ENCODE measurements at regions not wholly inside any gene's neighbourhood (a gene's known extent, or its start where the extent isn't known, plus 50 kb on each side); places are given as distances from the start of the nearest gene placed in this dataset.

GRCh38 chr2:208545403-208546042 lies 138.9 kb downstream of the PTH2R start:
- intact Hi-C loops (cut with micrococcal nuclease), result no loop called here

GRCh38 chr2:208546107-208546506 lies 139.5 kb downstream of the PTH2R start:
- intact Hi-C loops (cut with micrococcal nuclease), result no loop called here

DNA sequence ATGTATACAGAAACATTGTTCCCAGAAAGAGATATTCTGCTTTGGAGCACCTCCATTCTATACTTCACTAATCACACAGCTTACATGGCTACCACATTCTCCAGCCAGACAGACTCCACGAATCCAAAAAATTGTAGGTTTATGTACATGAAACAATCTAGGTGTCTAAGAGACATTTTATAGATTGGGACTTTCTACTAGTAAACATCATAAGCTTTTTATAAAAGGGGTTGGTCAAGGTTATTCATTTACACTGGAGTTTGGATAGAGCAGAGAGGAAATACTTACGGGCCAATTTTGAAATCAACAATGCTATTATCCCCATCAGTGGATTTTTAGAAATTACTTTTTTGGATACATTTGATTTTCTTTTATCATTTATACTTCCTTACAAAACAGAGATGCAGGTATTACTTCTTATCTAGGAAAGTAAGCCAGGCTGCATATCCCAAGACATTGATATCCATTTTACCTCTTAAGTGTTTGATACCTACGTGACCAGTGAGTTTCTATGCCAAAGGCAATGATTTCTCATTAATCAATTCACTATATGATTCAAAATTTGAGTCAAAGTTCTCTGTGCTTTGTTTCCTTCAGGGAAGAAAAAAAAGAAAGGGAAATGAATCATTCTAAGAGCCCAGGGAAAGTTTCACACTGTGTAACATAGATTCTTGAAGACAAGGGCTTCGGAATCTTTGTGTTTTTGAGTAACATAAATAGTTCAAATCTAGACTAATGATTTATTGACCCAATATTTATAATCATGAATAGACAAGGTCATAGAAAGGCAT lies 140.5 kb downstream of the PTH2R start:
- intact Hi-C loops (cut with micrococcal nuclease), result no loop called here

- intact Hi-C loops (cut with micrococcal nuclease), result no loop called here
These were observed 142.1 kb downstream of the PTH2R start for GRCh38 chr2:208548700-208549099.

DNA sequence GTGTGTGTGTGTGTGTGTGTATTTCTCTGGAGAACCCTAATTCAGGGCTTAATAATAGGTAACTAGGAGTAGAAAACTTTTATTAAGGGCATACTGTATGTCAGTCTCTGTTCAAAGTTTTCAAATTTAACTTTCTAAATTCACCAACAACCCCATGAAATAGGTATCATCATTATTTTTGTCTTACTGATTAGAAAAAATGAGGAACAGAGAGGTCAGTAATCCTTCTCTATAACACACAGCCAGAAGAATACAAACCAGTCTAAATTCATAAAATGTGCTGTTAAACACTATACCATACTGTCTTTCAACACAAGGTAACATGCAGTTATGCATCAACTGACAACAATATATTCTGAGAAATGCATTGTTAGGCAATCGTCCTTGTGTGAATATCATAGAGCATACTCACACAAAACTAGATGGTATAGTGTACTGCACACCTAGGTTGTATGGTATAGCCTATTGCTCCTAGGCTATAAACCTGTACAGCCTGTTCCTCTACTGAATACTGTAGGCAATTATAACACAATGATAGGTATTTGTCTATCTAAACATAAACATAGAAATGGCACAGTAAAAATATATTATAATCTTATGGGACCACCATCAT lies 143.1 kb downstream of the PTH2R start:
- intact Hi-C loops (cut with micrococcal nuclease), result no loop called here

DNA sequence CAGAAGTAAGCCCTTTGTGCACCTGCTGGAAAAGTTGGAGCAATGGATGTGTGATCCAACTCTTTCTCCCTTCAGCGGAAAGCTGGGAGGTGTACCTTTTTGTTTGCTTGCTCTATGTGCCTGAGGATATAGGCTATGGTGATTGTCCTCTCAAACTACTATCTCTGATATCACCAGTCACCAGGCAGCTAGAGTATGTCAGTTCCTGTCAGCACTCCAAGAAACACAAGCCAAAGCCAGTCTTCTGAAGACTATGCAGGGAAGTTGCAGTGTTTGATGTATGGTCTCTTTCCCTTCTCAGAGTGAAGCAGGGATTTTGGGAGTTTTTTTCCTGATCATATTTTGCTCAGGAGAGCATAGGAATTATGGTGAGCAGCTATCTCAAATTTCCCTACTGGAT lies 146.4 kb downstream of the PTH2R start:
- intact Hi-C loops (cut with micrococcal nuclease), result no loop called here

DNA sequence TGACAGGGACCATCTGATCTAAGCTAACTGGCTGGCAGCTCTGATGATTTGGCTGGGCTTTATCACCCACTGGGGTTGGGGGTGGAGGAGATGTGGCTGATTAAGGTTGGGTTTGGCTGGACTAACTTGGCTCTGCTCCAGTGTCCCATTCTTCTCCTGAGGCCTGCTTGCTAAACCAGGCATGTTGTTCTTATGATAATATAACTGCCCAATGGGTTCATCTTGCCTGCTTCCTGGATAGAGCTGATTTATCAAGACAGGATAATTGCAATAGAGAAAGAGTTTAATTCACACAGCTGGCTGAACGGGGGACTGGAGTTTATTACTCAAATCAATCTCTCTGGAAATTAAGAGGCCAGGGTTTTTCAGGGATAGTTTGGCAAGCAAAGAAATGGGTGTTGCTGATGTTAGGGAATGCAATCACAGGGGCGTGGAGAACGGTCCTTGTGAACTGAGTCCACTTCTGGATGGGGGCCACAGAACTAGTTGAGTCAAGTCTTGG lies 150.4 kb downstream of the PTH2R start:
- intact Hi-C loops (cut with micrococcal nuclease), result no loop called here

DNA sequence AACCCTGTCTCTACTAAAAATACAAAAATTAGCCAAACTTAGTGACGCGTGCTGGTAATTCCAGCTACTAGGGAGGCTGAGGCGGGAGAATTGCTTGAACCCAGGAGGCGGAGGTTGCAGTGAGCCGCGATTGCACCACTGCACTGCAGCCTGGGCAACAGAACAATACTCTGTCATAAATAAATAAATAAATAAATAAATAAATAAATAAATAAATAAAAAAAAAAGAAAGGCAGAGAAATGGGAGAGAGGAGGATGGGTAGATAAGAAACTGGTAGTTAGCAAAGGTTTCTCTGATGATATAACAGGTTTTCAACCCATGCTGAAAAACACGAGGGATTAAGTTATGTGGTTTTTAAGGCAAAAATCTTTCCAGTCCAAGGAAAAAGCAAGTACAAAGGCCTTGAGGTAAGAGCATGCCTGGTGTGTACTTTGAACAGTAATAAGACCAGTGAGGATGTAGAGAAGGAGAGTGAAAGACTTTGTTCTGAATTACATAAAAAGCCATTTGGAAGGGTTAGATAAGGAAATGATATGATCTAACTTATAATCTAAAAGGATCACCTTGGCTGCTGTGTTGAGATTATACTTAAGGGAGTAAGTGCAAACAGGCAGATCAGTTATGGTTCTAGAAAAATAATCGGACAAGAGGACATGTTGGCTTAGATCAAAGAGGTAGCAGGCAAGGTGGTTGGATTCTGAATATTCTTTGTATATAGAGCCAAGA lies 159.3 kb downstream of the PTH2R start:
- intact Hi-C loops (cut with micrococcal nuclease), result no loop called here

GRCh38 chr2:208568203-208568602 lies 161.6 kb downstream of the PTH2R start:
- intact Hi-C loops (cut with micrococcal nuclease), result no loop called here

DNA sequence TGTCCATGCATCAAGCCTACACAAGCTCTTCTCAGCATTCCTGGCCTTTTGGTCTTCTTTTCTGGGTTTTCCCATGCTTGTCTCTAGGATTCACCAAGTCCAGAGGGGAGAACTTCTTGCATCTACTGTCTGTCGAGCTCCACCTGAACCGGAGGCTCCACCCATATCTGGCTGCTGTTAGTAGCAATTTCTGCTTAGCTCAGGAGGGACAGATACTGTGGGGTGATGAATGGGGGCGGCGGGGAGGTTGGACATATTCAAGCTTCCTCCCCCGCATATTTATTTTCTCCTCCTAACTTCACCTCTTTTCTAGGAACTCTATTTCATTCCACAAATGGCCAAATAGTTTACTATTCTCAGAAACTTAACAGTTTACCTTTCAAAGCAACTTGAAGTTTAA lies 163.5 kb downstream of the PTH2R start:
- intact Hi-C loops (cut with micrococcal nuclease), result no loop called here

- intact Hi-C loops (cut with micrococcal nuclease), result no loop called here
These were observed 164.5 kb downstream of the PTH2R start for GRCh38 chr2:208570851-208571763.

DNA sequence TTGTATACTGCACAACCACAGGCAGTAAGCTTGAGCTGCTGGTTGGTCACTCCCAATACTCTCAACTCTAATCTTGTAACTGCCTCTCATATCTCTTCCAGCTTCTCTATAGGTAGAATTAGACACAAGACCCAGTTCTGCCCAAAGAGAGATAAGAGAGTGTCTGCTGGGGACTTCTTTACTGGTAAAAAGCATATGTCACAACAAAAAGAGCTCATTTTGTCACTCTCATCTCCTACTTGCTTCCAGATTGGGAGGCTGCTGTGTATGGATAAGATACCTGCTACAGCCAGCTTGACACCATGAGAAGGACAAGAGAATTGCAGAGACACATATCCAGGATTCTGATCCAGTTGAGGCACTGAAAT lies 165.2 kb downstream of the PTH2R start:
- intact Hi-C loops (cut with micrococcal nuclease), result no loop called here

DNA sequence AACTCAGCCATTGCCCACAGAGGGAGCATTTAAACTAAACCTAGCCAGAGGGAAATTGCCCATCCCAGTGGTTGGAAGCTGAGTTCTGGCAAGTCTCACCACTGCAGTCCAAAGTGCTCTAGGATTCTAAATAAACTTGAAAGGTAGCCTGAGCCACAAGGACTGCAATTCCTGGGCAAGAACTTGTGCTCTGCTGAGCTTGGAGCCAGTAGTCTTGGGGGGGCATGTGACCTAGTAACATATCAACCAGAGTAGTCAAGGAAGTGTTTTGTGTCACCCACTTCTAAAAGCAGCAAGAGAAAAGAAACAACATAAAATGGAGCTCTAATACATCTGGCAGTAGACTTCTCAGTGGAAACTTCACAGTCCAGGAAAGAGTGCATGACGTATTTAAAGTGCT lies 167.0 kb downstream of the PTH2R start:
- intact Hi-C loops (cut with micrococcal nuclease), result no loop called here

- intact Hi-C loops (cut with micrococcal nuclease), result no loop called here
These were observed 173.1 kb downstream of the PTH2R start for GRCh38 chr2:208579678-208580077.

DNA sequence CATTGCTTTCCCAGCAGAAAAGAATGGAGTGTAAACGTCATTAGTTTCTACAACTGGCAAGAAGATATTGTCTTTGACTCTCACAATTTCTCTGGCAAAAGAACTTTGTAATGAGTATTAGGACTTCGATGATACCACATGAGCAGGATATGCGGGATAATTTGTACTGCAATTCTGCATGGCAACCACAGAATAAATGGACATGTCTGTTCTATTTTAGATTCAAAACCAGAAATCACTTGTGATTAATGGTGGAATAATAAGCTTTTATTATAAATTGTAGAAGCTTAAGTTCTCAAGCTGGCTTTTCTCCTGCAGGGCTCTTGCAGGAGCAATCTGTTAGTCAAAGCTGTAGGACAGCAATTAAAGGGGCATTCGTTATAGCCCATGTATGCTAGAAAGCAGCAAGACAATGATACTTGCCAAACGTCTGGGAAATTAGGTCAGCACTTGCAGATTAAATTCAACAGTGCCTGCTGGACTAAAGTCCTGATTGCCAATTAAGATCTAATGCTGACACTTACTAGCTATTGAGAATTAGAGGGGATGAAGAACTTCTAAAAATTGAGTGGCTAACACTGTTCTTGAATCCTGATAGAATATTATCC lies 177.9 kb downstream of the PTH2R start:
- intact Hi-C loops (cut with micrococcal nuclease), result no loop called here

GRCh38 chr2:208586516-208586915 lies 179.9 kb downstream of the PTH2R start:
- intact Hi-C loops (cut with micrococcal nuclease), result no loop called here

DNA sequence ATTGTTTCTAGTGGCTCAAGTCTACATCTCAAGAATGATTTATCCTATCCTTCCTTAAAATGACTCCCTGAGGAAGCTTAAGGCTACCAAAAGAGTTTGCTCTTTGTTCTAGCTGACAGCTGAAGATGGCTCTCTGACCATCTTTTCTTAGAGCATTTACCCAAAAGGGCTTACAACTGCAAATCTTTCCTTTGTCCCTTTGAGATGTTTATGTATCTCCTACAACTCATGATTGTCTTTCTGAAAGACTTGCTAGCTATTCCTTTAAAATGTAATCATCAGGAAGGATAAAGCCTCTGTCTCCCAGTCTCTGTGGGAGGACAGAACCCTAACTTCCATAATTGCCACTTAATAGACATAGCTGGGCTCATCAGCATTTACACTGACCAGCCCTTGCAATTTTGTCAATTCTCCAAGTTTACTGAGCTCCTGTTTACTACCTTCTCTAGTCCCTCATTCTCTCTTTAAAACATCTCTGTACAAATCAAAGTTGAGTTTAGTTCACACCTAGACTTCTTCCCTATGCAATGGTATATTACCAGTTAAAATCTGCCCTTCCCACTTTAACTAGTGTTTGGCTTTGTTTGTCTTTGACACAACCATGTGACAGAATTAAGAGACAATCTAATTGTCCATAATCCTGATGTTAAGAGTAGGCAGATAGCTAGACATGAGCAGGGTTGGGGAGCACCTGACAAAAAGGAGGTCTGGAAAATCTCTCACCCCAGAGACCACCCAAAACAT lies 188.2 kb downstream of the PTH2R start:
- intact Hi-C loops (cut with micrococcal nuclease), result no loop called here

GRCh38 chr2:208595386-208596275 lies 189.0 kb downstream of the PTH2R start:
- intact Hi-C loops (cut with micrococcal nuclease), result no loop called here

DNA sequence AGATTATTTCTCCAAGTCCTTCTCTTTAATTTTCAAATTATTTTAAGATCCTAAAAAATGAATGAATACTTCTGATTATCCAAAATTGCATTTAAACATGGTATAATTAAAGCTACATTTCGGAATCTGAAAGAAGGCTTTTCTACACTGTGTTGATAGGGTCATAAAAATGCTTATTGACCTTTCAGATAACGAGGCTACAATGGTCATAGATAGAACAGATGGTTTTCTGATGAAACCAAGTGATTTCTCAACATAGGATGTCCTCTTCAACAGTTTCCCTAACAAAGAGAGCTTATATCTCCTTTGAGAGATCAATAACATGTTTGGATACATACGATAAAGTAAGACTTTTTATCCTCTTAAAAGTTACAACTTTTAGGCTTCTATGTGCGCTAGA lies 201.1 kb downstream of the PTH2R start:
- intact Hi-C loops (cut with micrococcal nuclease), result no loop called here
